Pancreas (tissue), 10 donors: ENCODE measurements at regions not wholly inside any gene's neighbourhood (a gene's known extent, or its start where the extent isn't known, plus 50 kb on each side); places are given as distances from the start of the nearest gene placed in this dataset.
"Not testable (repeated sequence)": the region's sequence is repeated elsewhere in the genome, so short reads cannot be mapped to it uniquely, and the experiment has no call there.

Source experiments
- ATAC-seq, 4 donors: fragments of 200-7000 bp; cut with Tn5 transposase; one replicate each; pipeline versions ENCODE4 v1.8.0 to v1.9.1; 2020; ENCODE audit warnings: mild to moderate bottlenecking in 4 of 4, moderate library complexity in 4 of 4
- DNase-seq, 6 donors: peaks; one replicate each; pipeline ENCODE4 v3.0.0-alpha.2; 2020
- FAIRE-seq: peaks from 2 replicates; lab custom pipeline; 2012; peaks lifted over from hg19 to GRCh38; lab: Jason Lieb, UNC
- H3K27ac ChIP-seq, 4 donors: fragments of 200-600 bp; sonication (generic); 1 replicate in 3 of 4; 2 replicates in 1 of 4; pipeline versions ENCODE4 v1.5.0 to v1.8.0; 2020
- H3K27me3 ChIP-seq, 4 donors: fragments of 200-600 bp; one replicate each; pipeline ENCODE4 v1.8.0; 2021
- H3K36me3 ChIP-seq, 3 donors: fragments of 200-600 bp; sonication (generic) in 1 of 3; one replicate each; pipeline versions ENCODE4 v1.5.0 to v1.8.0; 2020 to 2021
- H3K4me1 ChIP-seq, 3 donors: fragments of 200-600 bp; one replicate each; pipeline ENCODE4 v1.8.0; 2021
- H3K4me3 ChIP-seq, 4 donors: fragments of 200-600 bp; sonication (generic) in 2 of 4; one replicate each; pipeline versions ENCODE4 v1.5.0 to v1.8.0; 2020 to 2021
- H3K9me3 ChIP-seq, 4 donors: fragments of 200-600 bp; one replicate each; pipeline ENCODE4 v1.8.0; 2021
- WGBS, 2 donors: extraction: QIAGEN DNeasy Blood & Tissue Kit; methylation state at CpG; one replicate each; pipeline ENCODE4 v1.1.7; 2013; 5-methylcytosine and 5-hydroxymethylcytosine counted together
- intact Hi-C, 3 donors: fragments of 100-400 bp; cut with DNase I; formaldehyde crosslinking; loops; one replicate each; pipeline versions ENCODE4 v1.11.1 to v1.14.2; 2022
- TF ChIP-seq, protein P1 (sequence below), 4 donors: fragments of 200-600 bp; sonication (generic) in 3 of 4; IDR thresholded peaks; one replicate each; pipeline versions ENCODE4 v1.5.0 to v1.8.0; 2021; ENCODE audit warnings: antibody characterized with exemption in 4 of 4
- donor health status: healthy with polysubstance abuse.
- donor health status: DM: no; HTN: no; CAD: no; lungs with moderate emphysema.
- donor health status: DM: no; HTN: no; CAD: no.
- donor health status: control.
- donor health status: control.
- donor health status: Bipolar disorder and iron deficiency.
- donor health status: DM: yes; HTN: yes; CAD: no.
- donor health status: DM: no; HTN: no; CAD: no.
- donor health status: DM: no; HTN: no; CAD: no.
- donor health status: DM: yes; HTN: yes; CAD: no.

DNA sequence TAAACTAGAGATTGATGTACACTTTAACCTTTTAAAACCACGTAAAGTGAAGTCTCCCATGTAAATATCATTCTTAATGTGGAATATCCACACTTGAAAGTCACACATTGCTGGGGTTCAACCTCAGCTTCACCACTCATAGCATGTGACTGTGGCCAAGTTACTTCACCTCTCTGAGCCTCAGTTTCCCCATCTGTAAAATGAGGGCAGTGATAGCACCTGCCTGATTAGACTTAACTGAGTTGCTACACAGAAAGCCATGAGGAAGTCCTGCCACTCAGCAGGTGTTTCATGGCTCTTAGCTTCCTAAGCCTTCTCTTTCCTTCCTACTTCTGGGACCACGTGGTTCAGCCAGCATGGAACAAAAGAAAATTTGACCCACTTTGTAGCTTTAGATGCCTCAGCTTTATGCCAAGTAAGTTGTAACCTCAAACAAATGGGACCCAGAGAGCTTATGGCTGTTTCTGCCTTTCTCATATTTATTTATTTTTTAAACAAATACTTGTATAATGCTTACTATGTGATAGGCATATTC lies 277.3 kb upstream of the KLF3 start:
- intact Hi-C loops, result loop anchor here in 2 of 3 donors (10.0 kb wide), 3 partner anchors 62 to 288 kb away; partner anchors contain the start of gene KLF3 (in 1 of the 2)
- TF ChIP-seq, protein P1, sequence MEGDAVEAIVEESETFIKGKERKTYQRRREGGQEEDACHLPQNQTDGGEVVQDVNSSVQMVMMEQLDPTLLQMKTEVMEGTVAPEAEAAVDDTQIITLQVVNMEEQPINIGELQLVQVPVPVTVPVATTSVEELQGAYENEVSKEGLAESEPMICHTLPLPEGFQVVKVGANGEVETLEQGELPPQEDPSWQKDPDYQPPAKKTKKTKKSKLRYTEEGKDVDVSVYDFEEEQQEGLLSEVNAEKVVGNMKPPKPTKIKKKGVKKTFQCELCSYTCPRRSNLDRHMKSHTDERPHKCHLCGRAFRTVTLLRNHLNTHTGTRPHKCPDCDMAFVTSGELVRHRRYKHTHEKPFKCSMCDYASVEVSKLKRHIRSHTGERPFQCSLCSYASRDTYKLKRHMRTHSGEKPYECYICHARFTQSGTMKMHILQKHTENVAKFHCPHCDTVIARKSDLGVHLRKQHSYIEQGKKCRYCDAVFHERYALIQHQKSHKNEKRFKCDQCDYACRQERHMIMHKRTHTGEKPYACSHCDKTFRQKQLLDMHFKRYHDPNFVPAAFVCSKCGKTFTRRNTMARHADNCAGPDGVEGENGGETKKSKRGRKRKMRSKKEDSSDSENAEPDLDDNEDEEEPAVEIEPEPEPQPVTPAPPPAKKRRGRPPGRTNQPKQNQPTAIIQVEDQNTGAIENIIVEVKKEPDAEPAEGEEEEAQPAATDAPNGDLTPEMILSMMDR (IDR thresholded peaks at IDR 0.05), result no peak
- Histone ChIP-seq H3K9me3 (no peaks in the 10 kb centered on the region), H3K4me1 (peaks cover 18 to 33% (median 32%) of the 10 kb centered on the region in 3 donors), H3K36me3 (no peaks in the 10 kb centered on the region), H3K27ac (peak overlapping the region; percentile 8 to 73 (median 40)), H3K4me3 (no peak overlapping the region), H3K27me3 (no peaks in the 10 kb centered on the region)
- FAIRE-seq (no peak), ATAC-seq (peak in 1 of 4 donors; percentile 11), DNase-seq (no peak)
- WGBS, 2 donors, result 21 to 34% methylated on average over 2 of the region's 2 CpGs

DNA sequence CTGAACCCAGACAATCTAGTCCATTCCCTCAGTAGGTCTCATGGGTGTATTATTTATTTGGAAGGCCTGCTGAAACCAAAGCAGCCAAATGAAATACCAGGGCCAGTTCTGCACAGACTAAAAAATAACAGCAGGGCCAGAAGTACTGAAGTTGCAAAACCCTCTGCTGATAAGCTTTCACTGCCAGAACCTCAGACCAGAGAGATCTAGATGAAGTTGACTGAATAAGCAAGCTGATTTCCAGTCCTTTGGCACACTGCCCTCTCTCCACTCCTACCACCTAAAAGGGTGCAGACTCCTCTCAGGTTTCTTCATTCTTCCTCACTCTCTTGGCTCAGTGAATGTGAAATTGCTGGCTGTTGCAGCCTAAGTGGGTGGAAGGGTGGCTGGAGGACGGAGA lies 276.7 kb upstream of the KLF3 start:
- no peaks in the 10 kb centered on the region for H3K27me3 ChIP-seq
- FAIRE-seq (no peak), DNase-seq (peak in 4 of 6 donors; percentile 36 to 80 (median 51)), ATAC-seq (peak; percentile 47 to 64 (median 56))
- peak overlapping the region in 3 of 4 donors; percentile 22 to 73 (median 59) for H3K27ac ChIP-seq
- no peaks in the 10 kb centered on the region for H3K36me3 ChIP-seq
- peaks cover 18 to 33% (median 32%) of the 10 kb centered on the region in 3 donors for H3K4me1 ChIP-seq
- 52 to 78% methylated on average over 1 of the region's 1 CpG for WGBS, 2 donors
- no peak overlapping the region for H3K4me3 ChIP-seq
- no peaks in the 10 kb centered on the region for H3K9me3 ChIP-seq
- TF ChIP-seq, protein P1 (IDR thresholded peaks at IDR 0.05), result no peak
- intact Hi-C loops, result loop anchor here in 2 of 3 donors (10.0 kb wide), 3 partner anchors 63 to 287 kb away; partner anchors contain the start of gene KLF3 (in 1 of the 2)

DNA sequence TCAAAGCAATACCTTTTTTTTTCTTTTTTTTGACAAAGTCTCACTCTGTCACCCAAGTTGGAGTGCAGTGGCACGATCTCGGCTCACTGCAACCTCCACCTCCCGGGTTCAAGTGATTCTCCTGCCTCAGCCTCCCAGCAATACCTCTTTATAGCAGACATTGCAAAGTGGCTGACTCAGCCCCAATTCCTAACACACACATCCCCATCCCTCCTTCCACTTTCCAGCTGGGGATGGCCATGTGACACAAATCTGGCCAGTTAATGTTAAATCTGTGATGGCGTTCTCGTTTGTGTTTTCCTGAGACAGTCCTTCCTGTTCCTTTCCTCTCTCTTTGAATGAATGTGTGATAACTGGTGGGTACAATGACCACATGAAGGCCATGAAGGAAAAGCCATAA lies 276.2 kb upstream of the KLF3 start:
- peak overlapping the region in 3 of 4 donors; percentile 22 to 73 (median 59) for H3K27ac ChIP-seq
- ATAC-seq (no peak), DNase-seq (no peak), FAIRE-seq (no peak)
- peaks cover 18 to 33% (median 32%) of the 10 kb centered on the region in 3 donors for H3K4me1 ChIP-seq
- no peak overlapping the region for H3K4me3 ChIP-seq
- H3K36me3 ChIP-seq, result no peaks in the 10 kb centered on the region
- TF ChIP-seq, protein P1 (IDR thresholded peaks at IDR 0.05), result no peak
- intact Hi-C loops, result loop anchor here in 2 of 3 donors (10.0 kb wide), 3 partner anchors 63 to 287 kb away; partner anchors contain the start of gene KLF3 (in 1 of the 2)
- WGBS, 2 donors, result 77 to 80% methylated on average over 5 of the region's 5 CpGs
- no peaks in the 10 kb centered on the region for H3K9me3 ChIP-seq
- no peaks in the 10 kb centered on the region for H3K27me3 ChIP-seq

DNA sequence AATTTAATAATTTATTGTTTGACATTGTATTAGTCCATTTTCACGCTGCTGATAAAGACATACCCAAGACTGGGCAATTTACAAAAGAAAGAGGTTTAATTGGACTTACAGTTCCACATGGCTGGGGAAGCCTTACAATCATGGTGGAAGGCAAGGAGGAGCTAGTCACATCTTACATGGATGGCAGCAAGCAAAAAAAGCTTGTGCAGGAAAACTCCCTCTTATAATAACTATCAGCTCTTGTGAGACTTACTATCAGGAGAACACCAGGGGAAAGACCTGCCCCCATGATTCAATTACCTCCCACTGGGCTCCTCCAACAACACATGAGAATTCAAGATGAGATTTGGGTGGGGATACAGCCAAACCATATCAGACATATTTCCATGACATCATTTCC lies 275.1 kb upstream of the KLF3 start:
- 2 to 97% methylated on average over 1 of the region's 1 CpG for WGBS, 2 donors
- DNase-seq, H3K27me3 ChIP-seq, H3K27ac ChIP-seq, FAIRE-seq, H3K36me3 ChIP-seq, H3K4me3 ChIP-seq, H3K9me3 ChIP-seq, ATAC-seq: not testable (repeated sequence)
- H3K4me1 ChIP-seq, result peaks cover 18 to 32% (median 29%) of the 10 kb centered on the region in 3 donors
- intact Hi-C loops, result loop anchor here in 2 of 3 donors (10.0 kb wide), 3 partner anchors 64 to 286 kb away; partner anchors contain the start of gene KLF3 (in 1 of the 2)

DNA sequence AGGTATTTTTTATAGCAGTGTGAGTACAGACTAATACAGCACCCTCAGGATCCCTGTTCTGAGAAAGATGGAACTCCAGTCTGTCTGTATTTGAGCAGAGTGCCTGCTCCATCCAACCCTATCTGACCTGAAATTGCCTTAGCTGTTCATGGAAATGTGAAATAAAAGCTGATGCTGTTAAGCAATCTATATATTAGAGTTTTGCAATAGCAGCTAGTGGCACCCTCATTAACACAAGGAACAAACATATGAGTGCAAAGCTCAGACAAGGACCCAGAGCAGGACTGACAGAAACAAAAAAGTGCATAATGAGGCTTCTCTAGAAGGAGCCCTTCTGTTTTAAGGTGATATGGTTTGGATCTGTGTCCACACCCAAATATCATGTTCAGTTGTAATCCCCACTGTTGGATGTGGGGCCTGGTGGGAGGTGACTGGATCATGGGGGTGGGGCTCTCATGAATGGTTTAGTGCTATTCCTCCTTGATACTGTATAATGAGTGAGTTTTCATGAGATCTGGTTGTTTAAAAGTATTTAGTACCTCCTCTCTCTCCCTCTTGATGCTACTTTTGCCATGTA lies 272.9 kb upstream of the KLF3 start:
- TF ChIP-seq, protein P1 (IDR thresholded peaks at IDR 0.05), result no peak
- Histone ChIP-seq H3K9me3 (no peaks in the 10 kb centered on the region), H3K4me1 (peaks cover 14 to 19% (median 17%) of the 10 kb centered on the region in 3 donors), H3K27me3 (no peaks in the 10 kb centered on the region), H3K27ac (no peak overlapping the region), H3K4me3 (no peak overlapping the region), H3K36me3 (no peaks in the 10 kb centered on the region)
- ATAC-seq, result no peak
- no peak for FAIRE-seq
- intact Hi-C loops, result no loop called here
- DNase-seq, result no peak
